ENCODE measurements at regions not wholly inside any gene's neighbourhood (a gene's known extent, or its start where the extent isn't known, plus 50 kb on each side); places are given as distances from the start of the nearest gene placed in this dataset.

GRCh38 chr6:169960521-169960885, 209.1 kb downstream of the ERMARD start:
- FAIRE-seq (no peak), DNase-seq (ENCODE audit: low read depth, low spot score) (no peak)
- no peaks in the 10 kb centered on the region for H4K20me1 ChIP-seq (replicated peaks; ENCODE audit: control insufficient read depth, extremely low read depth, insufficient read depth, low read length)
- no peaks in the 10 kb centered on the region for H3K36me3 ChIP-seq (ENCODE audit: control insufficient read depth in 2 of 2, extremely low read depth in 1 of 2, insufficient read depth in 2 of 2, low read length in 2 of 2)
- POLR2A ChIA-PET: no interaction called here
- no peak overlapping the region for H3K27ac ChIP-seq (ENCODE audit: insufficient read depth, low read depth, low read length)
- dilution Hi-C loops (cut with MboI; ENCODE audit: extremely low pct_ligation_motif_present, low sequenced_read_pairs) (no loop called here), intact Hi-C loops (cut with micrococcal nuclease) (loop anchor here (2.0 to 5.0 kb wide), 2 partner anchors 332 to 556 kb away; partner anchors contain the start of gene DLL1)
- CTCF ChIA-PET: interaction anchor here (1.5 to 9.4 kb wide), 2 partner anchors 129 kb away, joined by 12 to 70 read pairs; no protein-coding TSS in a partner anchor
- no peak overlapping the region for H2AFZ ChIP-seq (ENCODE audit: low read depth, low read length)
- H3K9me1 ChIP-seq (replicated peaks; ENCODE audit: control insufficient read depth, extremely low read depth, insufficient read depth, low read length): no peaks in the 10 kb centered on the region
- no peak overlapping the region for H3K4me2 ChIP-seq (ENCODE audit: insufficient read depth, low read length)
- H3K9me3 ChIP-seq (replicated peaks; ENCODE audit: control insufficient read depth, insufficient read depth, low read length): no peaks in the 10 kb centered on the region
- H3K4me1 ChIP-seq (ENCODE audit: control insufficient read depth, extremely low read depth, insufficient read depth, low read length): peaks cover 4% of the 10 kb centered on the region
- no peaks in the 10 kb centered on the region for H3K79me2 ChIP-seq (ENCODE audit: control insufficient read depth, insufficient read depth, low read length)
- H3K9ac ChIP-seq (replicated peaks; ENCODE audit: extremely low read depth, insufficient read depth, low read length): no peak overlapping the region
- peaks cover 0 to 3% of the 10 kb centered on the region in 2 experiments for H3K27me3 ChIP-seq (ENCODE audit: control insufficient read depth in 2 of 2, insufficient read depth in 2 of 2, low read length in 2 of 2)
- no TSS peak for BruUV-seq (replicated peaks)
- TF ChIP-seq GATA2 (IDR thresholded peaks at IDR 0.05; ENCODE audit: insufficient read depth, insufficient read length, low read depth, low read length) (no peak), EZH2 (IDR thresholded peaks at IDR 0.05; ENCODE audit: borderline replicate concordance, low read depth, low read length, severe bottlenecking) (no peak), JUN (IDR thresholded peaks at IDR 0.05; ENCODE audit: borderline replicate concordance, insufficient read depth, insufficient read length, low read depth) (no peak), CTCF (IDR thresholded peaks at IDR 0.05; ENCODE audit: extremely low read depth in 1 of 2, insufficient read depth in 1 of 2, low read depth in 1 of 2, low read length in 2 of 2) (no peak), MYC (IDR thresholded peaks at IDR 0.05; ENCODE audit: low read depth, low read length) (no peak), POLR2A (IDR thresholded peaks at IDR 0.05; ENCODE audit: low read depth, low read length) (no peak), POLR2AphosphoS5 (IDR thresholded peaks at IDR 0.05; ENCODE audit: insufficient read depth, low read depth, low read length) (no peak), MAX (IDR thresholded peaks at IDR 0.05; ENCODE audit: insufficient read depth, insufficient read length) (no peak)
- H3K4me3 ChIP-seq (replicated peaks in 1 of 3; ENCODE audit: insufficient read depth in 1 of 3, low read depth in 1 of 3, low read length in 3 of 3): no peak overlapping the region
